GM18507 (cell line): ENCODE measurements at regions not wholly inside any gene's neighbourhood (a gene's known extent, or its start where the extent isn't known, plus 50 kb on each side); places are given as distances from the start of the nearest gene placed in this dataset.
"Not testable (repeated sequence)": the region's sequence is repeated elsewhere in the genome, so short reads cannot be mapped to it uniquely, and the experiment has no call there.

Experiments
- DNase-seq: peaks from one replicate; pipeline ENCODE4 v3.0.0; 2011; ENCODE audit warnings: low read depth; ENCODE audit not compliant: insufficient read length; ENCODE audit errors: extremely low spot score
- FAIRE-seq: peaks from 2 replicates; lab custom pipeline; 2011; peaks lifted over from hg19 to GRCh38; lab: Jason Lieb, UNC

DNA sequence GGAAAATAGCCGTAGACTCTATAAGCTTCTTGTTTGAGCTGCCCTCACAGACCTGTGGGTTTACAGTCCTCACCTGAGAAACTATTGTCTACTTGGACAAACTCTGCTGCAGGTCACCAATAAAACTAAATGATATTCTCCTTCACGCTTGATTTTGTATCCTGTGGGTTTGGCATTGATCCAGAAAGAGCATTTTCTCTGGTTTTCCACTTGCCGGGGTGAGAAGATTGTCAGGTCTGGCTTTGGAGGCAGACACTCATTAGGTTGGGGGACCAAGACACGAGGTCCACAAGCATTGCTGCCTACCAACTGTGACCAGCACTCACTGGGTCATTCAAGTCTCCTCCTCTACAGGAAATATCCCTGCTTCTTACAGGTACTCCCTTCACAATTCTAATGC, 68.5 kb downstream of the CDC14C start:
- FAIRE-seq = no peak
- no peak for DNase-seq

DNA sequence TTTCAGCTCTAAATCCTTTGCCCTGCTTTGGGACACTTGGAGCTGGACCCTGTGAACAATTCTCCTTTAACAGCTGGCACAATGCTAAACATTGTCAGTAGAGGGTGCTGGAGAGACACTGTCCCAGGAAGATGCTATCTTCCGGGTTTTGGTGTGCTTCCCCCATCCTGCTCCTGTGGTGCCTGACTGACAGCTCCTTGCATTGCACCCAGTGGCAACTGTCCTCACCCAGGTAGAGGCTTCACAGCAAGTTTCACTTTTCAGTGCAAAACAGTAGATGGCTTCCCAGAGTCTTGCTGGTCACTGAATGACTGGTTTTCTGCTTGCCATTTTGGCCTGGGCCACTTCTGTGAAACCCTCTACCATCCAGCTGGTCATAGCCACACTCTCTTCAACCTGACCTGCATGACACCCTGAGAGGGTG, 77.3 kb downstream of the CDC14C start:
- DNase-seq (peak; percentile 2), FAIRE-seq (peak; percentile 39)

DNA sequence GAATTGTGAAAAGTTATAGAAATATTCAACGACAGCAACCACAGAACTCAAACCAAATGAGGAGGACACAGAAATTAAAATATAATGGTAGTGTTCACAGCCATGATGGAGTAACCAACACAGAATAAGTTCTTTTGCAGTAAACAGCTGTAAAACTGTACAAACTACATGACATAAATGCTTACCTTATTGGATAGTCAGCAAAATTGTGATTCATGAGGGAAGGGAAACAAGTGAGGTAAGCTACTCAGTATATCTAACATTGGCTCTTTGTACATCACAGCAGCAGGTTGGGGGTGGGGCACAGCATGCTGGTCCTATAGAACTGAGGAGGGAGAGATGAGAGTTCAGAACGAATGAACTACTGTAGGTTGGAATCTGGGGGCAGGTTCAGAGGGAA, 86.4 kb downstream of the CDC14C start:
- DNase-seq (no peak), FAIRE-seq (no peak)

DNA sequence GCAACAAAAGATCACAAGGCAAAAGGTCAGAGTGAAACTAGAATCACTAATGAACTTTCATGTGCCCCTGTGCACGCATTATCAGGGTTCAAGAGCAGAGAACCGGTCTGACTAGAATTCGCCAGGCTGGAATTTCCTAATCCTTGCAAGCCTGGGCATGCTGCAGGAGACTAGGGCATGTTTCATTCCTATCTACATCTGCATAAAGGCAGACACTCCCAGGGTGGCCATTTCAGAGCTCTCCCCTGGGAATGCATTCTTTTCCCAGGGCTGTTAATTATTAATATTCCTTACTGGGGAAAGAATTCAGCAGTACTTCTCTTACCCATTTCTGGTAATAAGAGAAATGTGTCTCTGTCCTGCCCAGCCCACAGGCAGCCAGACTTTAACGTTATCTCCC, 90.5 kb downstream of the CDC14C start:
- no peak for FAIRE-seq
- DNase-seq = no peak

DNA sequence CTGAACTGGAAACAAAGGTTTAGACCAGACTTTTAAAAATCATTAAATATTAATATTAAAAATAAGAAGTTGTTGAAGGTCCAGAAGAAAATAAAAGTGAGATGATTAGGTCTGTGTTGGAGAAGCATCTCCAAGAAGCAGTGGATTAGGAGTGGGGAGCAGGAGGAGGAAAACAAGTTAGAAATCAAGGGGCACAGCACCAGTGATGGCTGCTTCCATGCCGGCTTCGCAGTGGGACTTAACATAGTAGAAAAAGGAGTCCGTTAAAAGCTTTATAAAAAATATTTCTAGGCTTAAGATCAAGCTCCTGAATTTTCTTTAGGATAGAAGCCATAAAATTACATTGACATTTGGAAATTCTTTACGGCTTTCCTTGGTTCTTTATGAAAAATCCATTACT, 95.8 kb downstream of the CDC14C start:
- DNase-seq (no peak), FAIRE-seq (no peak)

DNA sequence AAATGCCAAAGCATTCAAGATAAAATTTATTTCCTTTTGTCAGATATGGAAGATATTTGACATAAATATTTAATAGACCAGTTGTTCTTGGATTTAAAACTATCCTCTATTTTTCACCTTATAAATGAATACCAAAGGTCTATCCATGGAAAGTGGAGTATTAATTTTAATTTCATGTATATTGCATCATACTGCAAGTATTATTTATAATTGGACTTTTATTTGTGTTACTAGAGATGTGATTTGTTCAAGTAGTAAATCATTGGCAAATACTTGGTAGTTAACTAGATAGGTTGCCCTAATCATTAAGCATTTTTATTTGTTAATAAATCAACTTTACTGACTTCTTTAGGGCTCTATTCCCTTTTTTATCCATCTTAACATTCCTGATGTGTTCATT, 98.1 kb downstream of the CDC14C start:
- FAIRE-seq = no peak
- DNase-seq = no peak

DNA sequence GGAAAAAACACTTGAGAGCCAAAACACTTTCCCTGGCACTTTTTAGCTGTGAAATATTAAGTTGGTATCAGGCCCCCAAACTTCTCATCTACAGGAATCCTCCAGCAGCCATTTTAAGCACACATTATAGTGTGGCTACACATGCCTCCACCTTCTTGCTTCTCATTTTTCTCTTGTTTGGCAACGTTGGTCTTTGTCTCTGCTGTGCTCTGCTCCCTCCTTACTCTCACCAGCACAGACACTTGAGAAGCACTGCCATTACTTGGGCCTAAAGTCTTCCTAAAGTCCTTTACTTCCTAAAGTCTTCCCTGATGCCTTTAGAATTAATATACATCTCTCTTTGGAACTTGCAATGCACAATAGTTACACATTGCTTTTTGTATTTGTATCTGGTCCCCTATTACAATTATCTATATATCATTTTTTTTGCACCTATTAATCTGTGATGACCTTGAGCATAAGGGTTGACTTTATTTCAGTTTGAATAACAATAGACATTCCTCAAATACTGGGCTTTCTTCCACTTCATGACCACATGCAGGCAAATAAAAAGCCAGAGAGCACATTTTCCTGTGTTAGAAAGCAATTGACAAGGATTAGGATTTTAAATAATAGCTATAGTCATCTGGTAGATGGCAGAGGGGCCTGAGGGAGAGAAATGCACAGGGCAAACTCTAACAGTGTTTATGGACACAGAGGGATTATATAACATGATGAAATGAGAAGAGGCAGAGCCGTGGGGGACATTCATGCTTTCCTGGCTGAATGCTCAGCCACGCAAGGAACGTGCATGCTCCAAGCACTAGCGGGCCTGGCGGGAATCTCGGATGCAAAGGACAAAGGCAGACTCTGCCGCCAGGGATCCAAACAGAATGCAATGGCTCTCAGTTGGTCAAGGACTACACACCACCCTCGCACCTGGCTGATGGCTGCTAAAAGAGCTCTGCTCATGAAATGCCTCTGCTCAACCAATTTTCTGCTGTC, 99.3 kb downstream of the CDC14C start:
- FAIRE-seq (no peak), DNase-seq (no peak)

DNA sequence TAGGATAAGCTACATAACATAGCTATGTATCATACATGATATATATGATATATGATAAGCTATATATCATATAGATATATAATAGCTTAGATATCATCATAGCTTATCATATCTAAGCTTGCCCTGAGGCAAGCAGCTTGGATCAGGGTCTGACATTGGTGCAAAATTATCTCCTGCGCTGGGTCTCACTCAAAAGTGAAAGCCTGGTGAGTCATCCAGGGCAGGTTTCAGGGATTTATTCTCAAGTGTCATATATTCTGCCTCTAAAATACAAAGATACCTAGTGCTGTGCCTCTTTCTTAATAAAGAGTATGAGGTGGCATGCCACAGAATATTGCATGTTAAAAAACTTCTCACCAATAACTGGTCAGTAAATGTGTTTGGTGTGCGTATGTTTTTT, 105.9 kb downstream of the CDC14C start:
- no peak for DNase-seq
- FAIRE-seq = no peak

DNA sequence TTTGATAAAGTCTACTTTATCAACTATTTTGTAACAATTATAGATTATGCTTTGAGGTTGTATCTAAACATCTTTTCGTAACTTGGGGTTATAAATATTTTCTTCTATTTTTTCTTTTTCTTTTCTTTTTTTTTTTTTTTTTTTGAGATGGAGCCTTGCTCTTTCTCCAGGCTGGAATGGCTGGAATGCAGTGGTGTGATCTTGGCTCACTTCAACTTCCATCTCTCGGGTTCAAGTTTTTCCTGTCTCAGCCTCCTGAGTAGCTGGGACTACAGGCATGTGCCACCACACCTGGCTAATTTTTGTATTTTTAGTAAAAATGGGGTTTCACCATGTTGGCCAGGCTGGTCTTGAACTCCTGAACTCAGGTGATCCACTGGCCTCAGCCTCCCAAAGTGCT, 108.8 kb downstream of the CDC14C start:
- DNase-seq = not testable (repeated sequence)

DNA sequence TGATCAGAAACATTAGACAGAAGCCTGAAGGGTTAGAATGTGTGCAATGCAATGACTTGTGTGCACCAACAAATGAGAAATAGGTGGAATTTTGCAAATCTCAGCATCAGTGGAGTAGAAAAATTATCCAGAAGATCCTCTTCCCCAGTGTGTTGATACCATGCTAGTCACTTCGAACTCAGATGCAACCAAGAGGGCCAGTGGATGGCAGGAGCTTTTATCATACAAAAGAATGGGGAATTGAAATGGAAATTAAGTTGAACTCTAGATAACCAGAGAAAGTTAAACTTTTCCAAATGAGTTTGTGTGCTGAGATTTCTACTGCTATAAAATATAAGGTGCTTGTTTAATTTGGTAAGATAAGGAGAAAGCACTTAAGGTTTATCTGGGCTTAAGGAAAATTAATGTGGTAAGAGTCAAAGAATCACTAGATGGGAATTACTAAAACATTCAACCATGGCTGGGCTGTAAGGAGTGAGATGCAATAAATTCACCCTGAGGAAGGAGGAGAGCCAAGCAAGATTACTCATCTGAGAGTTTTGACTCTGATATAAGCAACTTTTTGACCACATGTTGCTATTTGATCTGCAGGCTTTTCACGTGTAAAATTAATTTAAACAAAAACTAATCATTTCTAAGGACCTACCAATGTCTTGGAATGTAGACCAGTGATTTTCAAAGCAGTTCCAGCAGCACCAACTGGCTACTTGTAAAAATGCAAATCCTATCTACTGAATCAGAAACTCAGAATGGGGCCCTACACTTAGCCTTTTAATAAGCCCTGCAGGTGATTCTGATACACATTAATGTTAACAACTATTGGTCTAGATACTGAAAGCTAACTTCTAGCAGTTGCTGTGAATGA, 113.2 kb downstream of the CDC14C start:
- DNase-seq (no peak), FAIRE-seq (no peak)

More for the DNA sequence above, 108.8 kb downstream of the CDC14C start:
- FAIRE-seq = not testable (repeated sequence)

DNA sequence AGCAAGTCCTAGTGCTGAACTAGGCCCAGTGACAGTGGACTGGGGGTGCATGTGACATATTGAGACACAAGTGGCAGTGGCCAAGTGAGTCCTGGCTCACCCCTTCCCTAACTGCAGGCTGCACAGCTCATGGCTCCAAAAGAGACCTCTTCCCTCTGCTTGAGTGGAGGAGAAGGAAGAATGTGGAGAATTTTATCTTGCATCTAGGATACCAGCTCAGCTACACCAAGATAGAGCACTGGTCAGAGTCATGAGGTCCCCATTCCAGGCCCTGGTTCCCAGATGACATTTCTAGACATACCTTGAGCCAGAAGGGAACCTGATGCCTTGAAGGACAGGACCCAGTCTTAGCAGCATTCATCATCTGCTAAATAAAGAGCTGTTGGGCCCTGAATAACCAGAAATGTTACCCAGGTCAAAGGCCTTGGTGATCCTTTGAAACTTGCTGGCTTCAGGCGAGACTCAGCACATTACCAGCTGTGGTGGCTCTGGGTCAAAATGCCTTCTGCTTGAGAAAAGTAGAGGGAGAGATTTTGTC, 114.5 kb downstream of the CDC14C start:
- no peak for DNase-seq
- no peak for FAIRE-seq

DNA sequence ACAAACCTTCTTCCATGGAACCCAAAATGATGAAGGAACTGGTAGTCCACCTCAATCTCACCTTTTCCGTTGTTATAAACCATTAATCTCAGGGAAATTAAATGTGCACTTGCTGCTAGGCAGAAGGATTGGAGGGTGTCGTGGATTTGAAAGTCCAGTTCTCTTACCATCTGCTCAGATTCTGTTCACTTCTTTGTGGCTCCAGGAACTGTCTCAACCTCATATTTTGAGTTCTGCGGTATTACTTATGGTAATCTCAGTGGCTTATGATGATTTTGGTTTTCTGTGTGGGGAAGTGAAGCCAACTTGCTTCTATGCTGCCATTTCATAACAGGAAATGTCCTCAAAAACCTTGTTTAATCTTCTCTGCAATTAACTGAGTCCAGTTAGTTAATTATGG, 136.4 kb downstream of the CDC14C start:
- DNase-seq (no peak), FAIRE-seq (no peak)

DNA sequence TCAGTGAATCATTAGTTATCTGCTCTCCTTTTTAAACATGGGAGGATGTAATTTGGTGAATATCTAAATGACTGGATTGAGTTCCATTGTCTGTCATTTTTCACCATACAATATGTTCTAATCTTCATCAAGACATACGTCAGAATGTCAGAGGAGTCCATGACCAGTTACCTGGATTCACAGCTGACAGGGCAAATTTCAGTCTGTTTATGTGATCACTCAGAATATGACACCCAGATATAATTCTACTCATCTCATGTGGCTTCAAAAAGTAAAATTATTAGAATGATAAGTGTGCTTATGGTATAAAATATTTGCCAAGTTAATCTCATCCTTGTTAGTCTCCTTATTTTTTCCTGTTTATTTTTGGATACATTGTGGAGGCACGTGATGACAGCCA, 150.2 kb downstream of the CDC14C start:
- FAIRE-seq = no peak
- no peak for DNase-seq

DNA sequence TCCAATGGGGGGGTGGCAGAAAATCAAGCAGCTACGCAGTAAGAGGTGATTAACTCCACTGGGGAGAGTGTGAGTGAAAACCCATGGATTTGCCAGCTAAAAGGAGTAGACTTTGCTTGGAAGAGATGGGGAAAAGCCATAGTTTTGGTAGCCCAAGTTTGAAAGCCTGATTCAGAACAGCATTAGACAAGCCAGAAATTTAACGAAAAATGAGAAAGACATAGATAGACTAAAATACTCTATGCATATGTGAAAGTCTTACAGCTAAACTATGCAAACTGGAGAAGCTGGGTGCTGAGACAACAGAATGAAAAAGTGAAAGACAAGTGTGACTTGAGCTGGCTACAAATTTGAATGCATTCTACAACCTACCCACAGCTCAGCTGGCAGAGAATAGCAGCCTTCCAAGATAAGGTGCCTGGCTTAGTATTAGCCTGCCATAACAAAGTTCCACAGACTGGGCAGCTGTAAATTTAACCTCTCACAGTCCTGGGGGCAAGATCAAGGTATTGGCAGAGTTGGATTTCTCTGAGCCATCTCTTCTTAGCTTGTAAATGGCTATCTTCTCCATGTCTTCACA, 156.6 kb downstream of the CDC14C start:
- no peak for FAIRE-seq
- no peak for DNase-seq

DNA sequence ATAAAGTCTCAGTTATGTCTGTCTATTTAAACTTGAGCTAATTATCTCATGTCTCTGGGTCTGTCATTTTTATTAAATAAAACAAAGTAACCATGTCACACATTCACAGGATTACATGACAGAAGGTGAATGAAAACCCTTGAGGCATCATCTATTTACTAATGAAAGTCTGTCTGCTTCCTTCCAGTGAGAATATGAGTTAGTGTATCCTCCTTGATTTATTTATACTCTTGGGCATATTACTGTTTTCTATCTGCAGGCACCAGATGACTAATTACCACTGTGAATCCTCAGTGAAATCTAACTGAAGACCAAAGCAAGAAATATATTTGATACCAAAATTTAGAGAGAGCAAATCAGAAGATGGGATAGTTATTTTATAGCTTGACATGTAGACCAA, 163.7 kb downstream of the CDC14C start:
- FAIRE-seq (no peak), DNase-seq (no peak)

DNA sequence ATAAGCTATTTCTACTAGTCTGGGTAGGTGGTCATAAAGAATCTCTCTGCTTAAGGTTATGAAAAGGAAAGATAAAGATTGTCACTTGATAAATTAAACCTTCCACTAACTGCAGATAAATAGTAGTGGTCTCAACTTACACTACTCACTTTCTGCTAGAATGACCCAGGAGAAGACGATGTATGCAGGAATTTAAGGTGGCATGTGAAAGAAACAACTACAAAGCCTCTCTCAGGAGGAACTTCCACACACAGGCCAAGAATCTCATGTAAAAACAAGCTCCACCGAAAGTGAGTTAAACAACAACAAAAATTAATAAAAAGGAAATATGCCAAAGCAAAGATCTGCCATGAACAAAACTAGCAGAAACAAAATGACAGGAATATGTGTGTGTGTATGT, 165.4 kb downstream of the CDC14C start:
- FAIRE-seq (no peak), DNase-seq (no peak)

DNA sequence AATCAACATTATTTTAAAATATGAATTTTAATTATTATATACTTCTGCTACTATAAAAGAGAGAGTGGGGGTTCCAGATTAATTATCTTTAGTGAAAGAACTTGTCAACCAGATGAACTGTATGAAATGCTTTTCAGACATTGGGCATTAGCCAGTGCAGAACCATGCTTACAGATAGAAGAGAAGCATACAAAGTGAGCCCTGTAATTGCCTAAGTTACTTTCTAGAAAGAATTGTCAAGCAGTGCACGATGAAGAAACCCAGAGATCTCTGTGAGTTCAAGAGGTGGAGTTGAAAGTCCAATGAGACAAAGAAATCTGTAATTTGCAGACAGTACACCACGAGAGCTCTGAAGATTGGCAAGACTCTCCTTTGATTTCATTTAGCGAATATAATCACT, 166.7 kb downstream of the CDC14C start:
- DNase-seq (no peak), FAIRE-seq (no peak)

DNA sequence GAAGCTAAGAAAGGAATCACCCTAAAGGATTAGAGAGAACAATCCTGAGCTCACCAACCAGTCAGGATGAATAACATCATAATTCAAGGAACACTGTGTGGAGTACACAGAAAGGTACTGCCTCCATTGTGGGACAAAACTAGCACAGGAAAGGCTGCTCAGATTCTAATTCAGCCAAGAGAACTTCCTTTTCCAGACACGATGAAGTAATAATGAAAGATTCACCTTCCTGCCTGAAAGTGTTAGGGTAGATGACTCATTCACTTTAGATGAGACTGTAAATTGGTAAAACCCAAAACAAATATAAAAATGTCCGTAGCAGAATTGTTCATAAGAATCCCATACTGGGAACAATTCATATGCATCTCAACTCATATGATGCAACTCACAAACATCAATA, 167.2 kb downstream of the CDC14C start:
- DNase-seq = no peak

DNA sequence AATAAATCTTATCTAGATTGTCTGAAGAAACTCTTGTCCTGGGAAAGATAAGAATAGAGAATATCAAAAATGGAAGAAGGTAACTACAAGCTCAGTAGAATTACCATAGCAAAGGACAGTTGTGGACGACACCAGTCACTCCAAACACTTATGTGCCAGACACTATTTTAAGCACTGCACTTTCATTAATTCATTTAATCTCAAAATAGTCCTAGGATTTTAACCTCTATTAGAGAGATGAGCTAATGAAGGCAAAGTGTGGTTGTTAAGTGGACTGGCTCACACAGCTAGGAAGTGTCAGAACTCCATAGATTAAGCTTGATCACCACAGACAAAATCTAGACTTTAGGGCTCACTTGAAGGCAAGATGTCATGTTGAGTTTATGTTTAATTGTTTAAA, 168.9 kb downstream of the CDC14C start:
- DNase-seq = no peak
- no peak for FAIRE-seq

More for the DNA sequence above, 167.2 kb downstream of the CDC14C start:
- no peak for FAIRE-seq

DNA sequence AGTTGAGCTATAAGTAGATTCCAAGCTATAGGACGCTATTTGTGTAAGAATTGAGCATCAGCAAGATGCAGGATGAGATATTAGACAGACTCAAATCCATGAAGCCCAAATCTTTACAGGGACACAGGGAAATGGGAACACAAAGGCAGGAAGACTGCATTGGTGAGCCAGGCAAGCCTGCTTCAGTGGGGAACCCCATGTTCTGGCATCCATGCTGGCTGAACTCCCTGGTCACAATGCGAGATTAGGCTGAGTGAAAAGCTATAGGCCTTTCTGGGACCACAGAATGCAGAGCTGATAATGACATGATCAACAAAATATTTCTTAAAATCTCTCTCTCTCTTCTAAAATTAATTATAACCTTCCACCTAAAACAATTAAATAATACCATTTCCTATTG, 170.5 kb downstream of the CDC14C start:
- no peak for DNase-seq
- no peak for FAIRE-seq
